PC-3 (cell line): ENCODE measurements at regions not wholly inside any gene's neighbourhood (a gene's known extent, or its start where the extent isn't known, plus 50 kb on each side); places are given as distances from the start of the nearest gene placed in this dataset.

Experiments
- ATAC-seq: fragments of 200-7000 bp; cut with Tn5 transposase; 2 replicates; pipeline ENCODE4 v1.9.1; 2020; ENCODE audit warnings: mild to moderate bottlenecking, moderate library complexity
- BruUV-seq: library from RNA; stranded (reverse); fragments of 400-500 nt; replicated peaks from 2 replicates; lab custom pipeline; 2021; lab: Mats Ljungman, UMichigan
- CTCF ChIA-PET: fragments of 300-600 bp; sonication (Branson Sonifier 250); formaldehyde crosslinking; loops from one replicate; lab custom pipeline; 2022; ENCODE audit warnings: antibody characterized with exemption; lab: Charles Lee
- POLR2A ChIA-PET: fragments of 300-600 bp; sonication (Branson Sonifier 250); formaldehyde crosslinking; loops from one replicate; lab custom pipeline; 2022; ENCODE audit warnings: antibody characterized with exemption; ENCODE audit not compliant: unreplicated experiment; lab: Charles Lee
- DNase-seq: peaks from one replicate; pipeline ENCODE4 v3.0.0-alpha.2; 2015
- H2AFZ ChIP-seq: fragments of 300-600 bp; sonication (generic); 2 replicates; pipeline ENCODE4 v1.6.0; 2016; ENCODE audit warnings: antibody characterized with exemption, low read length
- H3F3A ChIP-seq: fragments of 300-600 bp; sonication (generic); one replicate; pipeline ENCODE4 v1.6.0; 2017; ENCODE audit warnings: antibody characterized with exemption, low read length, control low read depth, mild to moderate bottlenecking; ENCODE audit not compliant: unreplicated experiment
- H3K27ac ChIP-seq: fragments of 300-600 bp; sonication (generic); 2 replicates; pipeline ENCODE4 v1.5.1; 2016; ENCODE audit warnings: mild to moderate bottlenecking, low read length
- H3K27me3 ChIP-seq: fragments of 300-600 bp; sonication (generic); 2 replicates; pipeline ENCODE4 v1.6.1; 2016; ENCODE audit warnings: low read length, mixed read lengths
- H3K36me3 ChIP-seq: fragments of 300-600 bp; sonication (generic); 2 replicates; pipeline ENCODE4 v1.6.1; 2016; ENCODE audit warnings: low read depth, mixed run types, low read length, mixed read lengths
- H3K4me1 ChIP-seq: fragments of 300-600 bp; sonication (generic); 2 replicates; pipeline ENCODE4 v1.5.1; 2016; ENCODE audit warnings: low read length; ENCODE audit not compliant: insufficient read depth
- H3K4me2 ChIP-seq: fragments of 300-600 bp; sonication (generic); 2 replicates; pipeline ENCODE4 v1.6.0; 2016; ENCODE audit warnings: low read length
- H3K4me3 ChIP-seq: fragments of 300-600 bp; sonication (generic); 2 replicates; pipeline ENCODE4 v1.5.1; 2016; ENCODE audit warnings: mild to moderate bottlenecking, low read length, mixed read lengths
- H3K79me2 ChIP-seq: fragments of 300-600 bp; sonication (generic); 2 replicates; pipeline ENCODE4 v1.6.1; 2017; ENCODE audit warnings: low read length, mixed read lengths
- H3K9ac ChIP-seq: fragments of 300-600 bp; sonication (generic); 2 replicates; pipeline ENCODE4 v1.6.0; 2016; ENCODE audit warnings: mild to moderate bottlenecking, low read length
- H3K9me2 ChIP-seq: fragments of 300-600 bp; sonication (generic); replicated peaks from 2 replicates; pipeline ENCODE4 v1.6.1; 2016; ENCODE audit warnings: mixed run types, low read length, mixed read lengths
- H3K9me3 ChIP-seq: fragments of 300-600 bp; sonication (generic); 2 replicates; pipeline ENCODE4 v1.6.1; 2016; ENCODE audit warnings: low read length, mixed read lengths
- H4K20me1 ChIP-seq: fragments of 300-600 bp; sonication (generic); 2 replicates; pipeline ENCODE4 v1.6.1; 2016; ENCODE audit warnings: low read length, mixed read lengths
- CTCF ChIP-seq: fragments of 300-600 bp; sonication (generic); conservative IDR thresholded peaks from 2 replicates; pipeline ENCODE4 v1.5.1; 2017; ENCODE audit warnings: antibody characterized with exemption, low read depth, mild to moderate bottlenecking, low read length
- EZH2 ChIP-seq: fragments of 300-600 bp; sonication (generic); IDR thresholded peaks from one replicate; pipeline ENCODE4 v1.6.1; 2017; ENCODE audit warnings: antibody characterized with exemption, mild to moderate bottlenecking, low read length; ENCODE audit not compliant: unreplicated experiment
- EZH2phosphoT487 ChIP-seq: fragments of 300-600 bp; sonication (generic); IDR thresholded peaks from 2 replicates; pipeline ENCODE4 v1.6.1; 2018; ENCODE audit warnings: mild to moderate bottlenecking, antibody characterized with exemption, low read length, borderline replicate concordance
- intact Hi-C: fragments of 100-400 bp; cut with micrococcal nuclease; formaldehyde crosslinking; loops from 2 replicates; pipeline ENCODE4 v1.9.0; 2023

DNA sequence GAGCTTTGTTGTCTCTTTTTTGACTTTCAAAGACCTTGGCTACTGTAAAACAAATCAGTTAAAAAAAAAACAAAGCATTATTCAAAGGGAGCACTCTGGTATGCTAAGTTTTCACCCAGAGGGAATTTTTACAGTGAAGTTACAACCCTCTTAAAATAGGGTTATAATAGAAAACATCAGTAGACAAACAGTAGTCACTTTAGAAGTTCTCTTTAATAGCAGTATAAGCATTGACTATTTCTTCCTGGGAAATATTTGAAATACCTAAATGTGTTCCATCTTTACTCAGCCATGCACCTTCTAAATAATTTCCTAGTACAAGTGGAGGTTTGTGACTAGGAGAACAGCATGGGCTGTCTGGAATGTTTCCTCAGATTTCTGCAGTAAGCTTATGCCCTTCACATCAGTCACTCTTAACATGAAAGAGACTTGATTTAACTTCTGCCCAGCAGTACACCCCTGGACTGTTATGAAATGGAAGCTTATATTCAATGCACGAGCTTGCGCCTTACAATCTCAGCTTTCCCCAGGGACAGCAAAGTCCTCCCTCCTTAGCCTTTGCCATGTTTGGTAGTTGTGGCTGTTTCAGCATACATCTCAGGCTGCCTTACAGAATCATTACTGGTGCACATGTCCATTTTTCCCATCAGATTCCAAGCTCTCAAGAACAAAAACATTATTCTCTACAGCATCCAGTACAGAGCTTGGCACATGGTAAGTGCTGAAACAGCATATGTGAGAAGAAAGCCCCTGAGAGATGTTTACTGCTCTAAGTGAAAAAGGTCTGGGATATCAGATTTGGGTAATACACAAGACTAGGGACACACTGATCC lies 191.5 kb downstream of the ZNF608 start:
- no peak for TF ChIP-seq CTCF
- TF ChIP-seq EZH2phosphoT487: no peak
- no peak for TF ChIP-seq EZH2
- H3K4me3 ChIP-seq: no peak overlapping the region
- DNase-seq (no peak), ATAC-seq (no peak)
- POLR2A ChIA-PET: no interaction called here
- H3K36me3 ChIP-seq: no peaks in the 10 kb centered on the region
- no peaks in the 10 kb centered on the region for H3K79me2 ChIP-seq
- H3K9me3 ChIP-seq: no peaks in the 10 kb centered on the region
- no peaks in the 10 kb centered on the region for H4K20me1 ChIP-seq
- no peaks in the 10 kb centered on the region for H3K27me3 ChIP-seq
- BruUV-seq: no TSS peak
- H3K4me1 ChIP-seq: no peaks in the 10 kb centered on the region
- H3F3A ChIP-seq: no peaks in the 10 kb centered on the region
- H3K4me2 ChIP-seq: no peak overlapping the region
- no peak overlapping the region for H3K9ac ChIP-seq
- CTCF ChIA-PET: no interaction called here
- no peak overlapping the region for H3K27ac ChIP-seq
- H2AFZ ChIP-seq: no peak overlapping the region
- intact Hi-C loops: no loop called here
- H3K9me2 ChIP-seq: no peaks in the 10 kb centered on the region

- ChIA-PET POLR2A (no interaction called here), CTCF (no interaction called here)
- TF ChIP-seq CTCF: no peak
- no peak for TF ChIP-seq EZH2phosphoT487
- TF ChIP-seq EZH2: no peak
- no peaks in the 10 kb centered on the region for H3K27me3 ChIP-seq
- no peak overlapping the region for H2AFZ ChIP-seq
- H3K9me3 ChIP-seq: no peaks in the 10 kb centered on the region
- no peak overlapping the region for H3K27ac ChIP-seq
- no peaks in the 10 kb centered on the region for H3K4me1 ChIP-seq
- H3K4me2 ChIP-seq: no peak overlapping the region
- H3K4me3 ChIP-seq: no peak overlapping the region
- intact Hi-C loops: no loop called here
- H3K79me2 ChIP-seq: no peaks in the 10 kb centered on the region
- DNase-seq (no peak), ATAC-seq (no peak)
- no peaks in the 10 kb centered on the region for H4K20me1 ChIP-seq
- H3K36me3 ChIP-seq: no peaks in the 10 kb centered on the region
- no peaks in the 10 kb centered on the region for H3K9me2 ChIP-seq
- H3F3A ChIP-seq: no peaks in the 10 kb centered on the region
- no TSS peak for BruUV-seq
- no peak overlapping the region for H3K9ac ChIP-seq
Measured at GRCh38 chr5:124553911-124554310, 192.5 kb downstream of the ZNF608 start.

GRCh38 chr5:124552526-124552925 lies 193.9 kb downstream of the ZNF608 start:
- ChIA-PET CTCF (no interaction called here), POLR2A (no interaction called here)
- Histone ChIP-seq H3K9ac (no peak overlapping the region), H3K36me3 (no peaks in the 10 kb centered on the region), H3K4me1 (no peaks in the 10 kb centered on the region), H3K9me3 (no peaks in the 10 kb centered on the region), H4K20me1 (no peaks in the 10 kb centered on the region), H3F3A (no peaks in the 10 kb centered on the region), H3K4me3 (no peak overlapping the region), H3K79me2 (no peaks in the 10 kb centered on the region), H3K27me3 (no peaks in the 10 kb centered on the region), H2AFZ (no peak overlapping the region), H3K4me2 (no peak overlapping the region), H3K9me2 (no peaks in the 10 kb centered on the region), H3K27ac (no peak overlapping the region)
- TF ChIP-seq CTCF: no peak
- no peak for TF ChIP-seq EZH2phosphoT487
- no peak for TF ChIP-seq EZH2
- intact Hi-C loops: no loop called here
- DNase-seq (no peak), ATAC-seq (no peak)
- BruUV-seq: no TSS peak
